HUES64 (cell line): ENCODE measurements at regions not wholly inside any gene's neighbourhood (a gene's known extent, or its start where the extent isn't known, plus 50 kb on each side); places are given as distances from the start of the nearest gene placed in this dataset.

ENCODE experiments used
- H3K27ac ChIP-seq: 2 replicates; pipeline ENCODE4 v1.7.0; 2013; ENCODE audit warnings: low read depth, low read length, inconsistent platforms
- H3K27me3 ChIP-seq: 2 replicates; pipeline ENCODE4 v1.6.1; 2013; ENCODE audit warnings: mild to moderate bottlenecking, low read length; ENCODE audit not compliant: insufficient read depth
- H3K36me3 ChIP-seq: 2 replicates; pipeline ENCODE4 v1.6.1; 2013; ENCODE audit warnings: mild to moderate bottlenecking, low read length; ENCODE audit not compliant: insufficient read depth
- H3K4me1 ChIP-seq: 2 replicates; pipeline ENCODE4 v1.6.1; 2013; ENCODE audit warnings: mild to moderate bottlenecking, low read length, moderate library complexity; ENCODE audit not compliant: insufficient read depth
- H3K4me3 ChIP-seq: 2 replicates; pipeline ENCODE4 v1.5.1; 2013; ENCODE audit warnings: mild to moderate bottlenecking, low read length, moderate library complexity
- H3K9ac ChIP-seq: 2 replicates; pipeline ENCODE4 v1.6.1; 2013; ENCODE audit warnings: mild to moderate bottlenecking, low read depth, low read length
- H3K9me3 ChIP-seq: 2 replicates; pipeline ENCODE4 v1.6.1; 2013; ENCODE audit warnings: low read depth, low read length; ENCODE audit not compliant: insufficient read depth
- WGBS: fragments of 150-250, 120-280 bp; methylation state at CpG from one replicate; pipeline ENCODE4 v1.1.7; 2013; ENCODE audit warnings: missing lambda C conversion rate; 5-methylcytosine and 5-hydroxymethylcytosine counted together

DNA sequence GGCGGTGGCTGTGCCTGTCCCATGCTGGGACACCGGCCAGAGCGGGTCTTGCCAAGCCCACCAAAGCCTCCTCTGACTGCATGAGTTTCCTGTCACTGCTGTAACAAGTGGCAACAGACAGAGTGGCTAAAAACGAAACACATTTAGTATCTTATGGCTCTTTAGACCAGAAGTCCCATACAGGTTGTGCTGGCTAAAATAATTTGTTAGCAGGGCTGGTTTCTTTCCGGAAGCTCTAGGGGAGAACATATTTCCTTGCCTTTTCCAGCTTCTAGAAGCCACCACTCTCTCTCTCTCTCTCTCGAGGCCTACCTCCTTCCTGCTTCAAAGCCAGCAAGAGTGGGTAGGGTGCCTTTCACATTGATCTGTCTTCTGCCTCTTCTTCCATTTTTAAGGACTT lies 171.6 kb upstream of the PLPP4 start:
- WGBS = 94% methylated on average over 6 of the region's 6 CpGs
- H3K9ac ChIP-seq = no peak overlapping the region

DNA sequence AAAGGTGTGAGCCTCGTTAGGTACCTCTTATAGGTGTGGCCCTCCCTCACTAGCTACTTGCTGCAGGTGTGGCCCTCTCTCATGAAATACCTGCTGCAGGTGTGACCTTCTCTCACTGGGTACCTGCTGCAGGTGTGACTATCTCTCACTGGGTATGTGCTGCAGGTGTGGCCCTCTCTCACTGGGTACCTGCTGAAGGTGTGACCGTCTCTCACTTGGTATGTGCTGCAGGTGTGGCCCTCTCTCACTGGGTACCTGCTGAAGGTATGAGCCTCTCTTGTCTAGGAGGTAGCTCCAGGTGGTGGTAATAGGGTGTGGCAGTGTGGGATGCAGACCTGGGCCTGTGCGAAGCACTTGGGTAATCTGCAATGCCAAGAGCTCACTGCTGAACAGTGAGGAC lies 170.7 kb upstream of the PLPP4 start:
- H3K9ac ChIP-seq = no peak overlapping the region
- no peaks in the 10 kb centered on the region for H3K36me3 ChIP-seq
- H3K27ac ChIP-seq = no peak overlapping the region
- H3K4me3 ChIP-seq = no peak overlapping the region
- H3K4me1 ChIP-seq = no peaks in the 10 kb centered on the region
- no peaks in the 10 kb centered on the region for H3K9me3 ChIP-seq
- WGBS = 100% methylated on average over 3 of the region's 3 CpGs
- H3K27me3 ChIP-seq = no peaks in the 10 kb centered on the region

More for the DNA sequence above, 171.6 kb upstream of the PLPP4 start:
- Histone ChIP-seq H3K36me3 (no peaks in the 10 kb centered on the region), H3K9me3 (no peaks in the 10 kb centered on the region), H3K4me1 (no peaks in the 10 kb centered on the region), H3K27me3 (no peaks in the 10 kb centered on the region), H3K4me3 (no peak overlapping the region), H3K27ac (no peak overlapping the region)

DNA sequence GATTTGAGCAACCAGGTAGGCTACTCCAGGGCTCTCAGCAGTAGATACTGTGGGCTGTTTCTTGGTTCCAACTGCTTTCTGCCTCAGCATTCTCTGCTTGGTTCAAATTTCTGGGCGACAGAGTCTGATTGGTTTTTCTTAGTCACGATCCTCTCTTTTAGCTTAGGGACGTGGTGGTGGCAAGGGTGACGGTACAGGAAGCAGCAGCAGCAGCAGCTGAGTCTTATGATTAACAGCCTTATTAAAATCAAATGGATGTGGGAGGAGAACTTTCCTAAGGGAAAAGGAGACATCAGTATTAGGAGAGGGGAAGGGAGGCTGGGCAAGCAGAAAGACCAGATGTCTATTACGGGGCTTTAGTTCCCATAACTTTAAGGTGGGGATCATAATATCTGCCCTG lies 156.5 kb upstream of the PLPP4 start:
- Histone ChIP-seq H3K9me3 (no peaks in the 10 kb centered on the region), H3K4me1 (no peaks in the 10 kb centered on the region), H3K27ac (no peak overlapping the region), H3K36me3 (no peaks in the 10 kb centered on the region), H3K9ac (no peak overlapping the region), H3K27me3 (no peaks in the 10 kb centered on the region), H3K4me3 (no peak overlapping the region)
- 95% methylated on average over 5 of the region's 5 CpGs for WGBS

DNA sequence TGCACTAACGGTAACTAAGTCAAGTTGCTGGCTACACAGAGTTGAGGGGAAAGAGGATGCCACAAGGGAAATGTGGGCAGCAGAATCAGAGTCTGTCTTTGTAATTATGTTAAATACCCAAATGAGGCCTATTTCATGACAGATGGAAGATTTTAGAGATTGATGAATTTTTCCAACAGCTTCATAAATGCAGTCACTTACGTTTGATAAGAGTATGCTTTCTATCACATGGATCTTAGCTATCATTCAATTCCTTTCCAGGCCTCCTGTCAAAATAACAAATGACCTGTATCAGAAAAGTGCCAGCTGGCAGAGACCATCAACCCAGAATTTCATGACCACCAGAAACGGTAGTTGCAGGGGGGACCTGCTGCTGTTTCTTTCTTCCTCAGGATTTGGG lies 148.4 kb upstream of the PLPP4 start:
- Histone ChIP-seq H3K9ac (no peak overlapping the region), H3K4me1 (no peaks in the 10 kb centered on the region)

DNA sequence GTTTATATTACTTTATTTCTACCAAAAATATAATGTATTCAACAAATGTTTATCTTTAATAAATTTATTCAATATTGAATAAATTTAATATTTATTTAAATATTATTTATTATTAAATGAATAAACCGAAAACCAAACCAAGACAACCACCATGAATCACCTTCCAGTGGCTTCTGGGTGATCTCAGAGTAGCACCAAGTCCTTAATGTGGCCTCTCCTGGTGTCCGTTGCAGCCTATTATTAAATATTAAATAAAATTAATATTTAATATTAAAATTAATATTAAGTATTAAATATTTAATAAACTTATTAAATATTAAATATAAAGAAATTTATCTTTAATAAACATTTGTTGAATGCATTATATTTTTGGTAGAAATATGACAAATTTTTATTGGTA lies 143.3 kb upstream of the PLPP4 start:
- WGBS = 100% methylated on average over 1 of the region's 2 CpGs
- no peaks in the 10 kb centered on the region for H3K4me1 ChIP-seq

More for the DNA sequence above, 148.4 kb upstream of the PLPP4 start:
- Histone ChIP-seq H3K36me3 (no peaks in the 10 kb centered on the region), H3K4me3 (no peak overlapping the region), H3K27me3 (no peaks in the 10 kb centered on the region), H3K27ac (no peak overlapping the region), H3K9me3 (no peaks in the 10 kb centered on the region)
- WGBS = 92% methylated on average over 3 of the region's 3 CpGs

DNA sequence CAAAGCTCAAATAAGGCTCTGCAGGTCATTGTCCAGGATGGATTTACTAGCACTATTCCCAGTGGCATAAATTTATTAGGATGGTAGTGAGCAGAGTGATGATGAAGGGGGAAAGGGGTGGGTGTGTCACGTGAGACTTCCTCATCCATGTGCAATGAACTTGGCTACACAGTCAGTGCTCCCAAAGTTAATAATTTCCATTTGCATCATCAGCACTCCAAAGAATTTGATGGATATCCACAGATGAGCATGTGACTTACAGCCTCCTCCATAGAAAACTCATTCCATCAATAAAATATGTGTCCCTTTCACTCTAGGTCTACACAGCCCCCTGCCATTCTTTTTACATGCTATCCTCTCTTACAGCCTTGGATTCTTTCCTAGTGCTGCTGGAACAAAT lies 142.6 kb upstream of the PLPP4 start:
- WGBS = 100% methylated on average over 1 of the region's 1 CpG
- Histone ChIP-seq H3K27ac (no peak overlapping the region), H3K9me3 (no peaks in the 10 kb centered on the region), H3K4me1 (no peaks in the 10 kb centered on the region), H3K36me3 (no peaks in the 10 kb centered on the region), H3K4me3 (no peak overlapping the region), H3K9ac (no peak overlapping the region), H3K27me3 (no peaks in the 10 kb centered on the region)

More for the DNA sequence above, 143.3 kb upstream of the PLPP4 start:
- no peaks in the 10 kb centered on the region for H3K9me3 ChIP-seq
- no peak overlapping the region for H3K9ac ChIP-seq
- H3K36me3 ChIP-seq = no peaks in the 10 kb centered on the region
- H3K27me3 ChIP-seq = no peaks in the 10 kb centered on the region
- H3K4me3 ChIP-seq = no peak overlapping the region
- H3K27ac ChIP-seq = no peak overlapping the region

DNA sequence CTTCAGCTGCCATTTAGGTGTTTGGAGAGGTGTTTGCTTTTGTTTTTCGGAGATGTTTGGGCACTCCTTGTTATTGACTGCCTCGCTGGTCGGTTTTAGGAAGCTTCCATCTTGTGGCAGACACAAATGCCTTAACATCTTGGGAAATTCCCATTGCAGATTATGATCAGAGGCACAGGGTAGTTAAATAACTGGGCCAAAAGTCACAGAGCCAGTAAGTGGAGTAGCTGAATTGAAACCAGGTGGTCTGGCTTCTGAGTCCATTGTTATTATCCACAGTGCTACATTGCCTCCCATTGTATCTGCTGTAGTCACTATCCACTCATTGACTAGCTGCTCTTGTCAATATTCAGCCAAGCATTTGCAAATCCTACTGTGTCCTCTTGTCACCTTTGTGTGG lies 138.2 kb upstream of the PLPP4 start:
- Histone ChIP-seq H3K4me3 (no peak overlapping the region), H3K4me1 (no peaks in the 10 kb centered on the region), H3K36me3 (no peaks in the 10 kb centered on the region), H3K9me3 (no peaks in the 10 kb centered on the region), H3K9ac (no peak overlapping the region), H3K27me3 (no peaks in the 10 kb centered on the region), H3K27ac (no peak overlapping the region)
- 92% methylated on average over 3 of the region's 3 CpGs for WGBS

DNA sequence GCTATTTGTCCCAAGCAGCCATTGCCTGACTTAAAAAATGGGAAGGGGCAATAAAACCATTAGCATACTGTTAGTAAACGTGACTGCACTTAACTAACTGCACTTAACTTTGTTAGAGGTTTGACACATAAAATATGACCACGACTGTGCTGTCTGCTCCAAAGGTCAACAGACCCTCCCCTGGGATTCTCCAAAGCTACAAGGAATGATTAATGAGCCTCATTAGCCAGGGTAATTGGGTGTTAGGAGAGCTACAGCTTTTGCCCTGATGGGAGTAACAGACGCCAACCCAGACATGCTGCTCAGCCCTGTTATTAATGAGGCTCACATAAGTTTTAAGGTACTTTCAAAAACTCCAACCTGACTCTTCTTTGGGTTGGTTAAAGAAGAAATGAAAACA lies 129.4 kb upstream of the PLPP4 start:
- Histone ChIP-seq H3K27ac (no peak overlapping the region), H3K27me3 (no peaks in the 10 kb centered on the region), H3K9me3 (no peaks in the 10 kb centered on the region), H3K36me3 (no peaks in the 10 kb centered on the region), H3K4me1 (no peaks in the 10 kb centered on the region), H3K4me3 (no peak overlapping the region), H3K9ac (no peak overlapping the region)
- 88% methylated on average over 3 of the region's 3 CpGs for WGBS

DNA sequence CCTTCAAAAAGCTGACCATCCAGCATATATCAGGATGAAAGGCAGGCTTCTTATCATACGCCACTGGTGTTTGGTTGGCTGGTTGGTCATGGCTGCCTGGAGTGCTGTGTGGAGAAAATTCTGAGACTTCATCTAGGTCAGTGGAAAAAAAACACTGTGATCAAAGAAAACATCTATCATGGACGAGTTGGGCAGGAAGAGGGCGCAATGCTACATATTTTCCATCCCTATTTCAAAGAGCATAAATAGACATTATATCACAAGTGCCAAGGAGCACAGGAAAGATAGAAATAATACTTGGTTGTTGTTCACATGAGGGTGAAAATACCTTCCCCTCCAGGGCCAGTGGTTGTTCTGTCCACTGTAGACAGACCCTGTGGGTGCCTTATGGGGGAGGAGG lies 128.4 kb upstream of the PLPP4 start:
- Histone ChIP-seq H3K4me1 (no peaks in the 10 kb centered on the region), H3K27me3 (no peaks in the 10 kb centered on the region), H3K9ac (no peak overlapping the region), H3K9me3 (no peaks in the 10 kb centered on the region), H3K4me3 (no peak overlapping the region), H3K36me3 (no peaks in the 10 kb centered on the region), H3K27ac (no peak overlapping the region)
- 93% methylated on average over 3 of the region's 3 CpGs for WGBS

DNA sequence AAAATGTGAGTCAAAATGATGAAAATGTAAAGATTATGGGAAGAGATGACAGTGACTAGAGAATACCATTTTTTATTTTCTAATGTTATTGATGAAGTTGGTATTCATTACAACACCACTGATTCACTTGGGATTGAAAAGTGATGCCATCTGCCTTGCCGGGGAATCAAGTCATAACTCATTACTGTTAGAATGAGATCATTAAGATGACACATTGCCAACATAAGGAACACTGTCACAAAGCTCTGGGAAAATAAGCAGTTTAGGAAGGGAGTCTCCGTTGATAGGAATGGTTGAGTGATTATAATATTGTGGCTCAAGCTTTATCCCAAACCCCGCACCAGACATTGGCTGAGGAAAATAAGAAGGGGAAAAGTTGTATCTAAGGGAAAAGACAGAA lies 121.5 kb upstream of the PLPP4 start:
- Histone ChIP-seq H3K36me3 (no peaks in the 10 kb centered on the region), H3K4me1 (peaks cover 3% of the 10 kb centered on the region; the same call in 1 of the 2 replicates), H3K9ac (no peak overlapping the region), H3K9me3 (no peaks in the 10 kb centered on the region), H3K27me3 (no peaks in the 10 kb centered on the region), H3K4me3 (no peak overlapping the region), H3K27ac (no peak overlapping the region)
- 93% methylated on average over 3 of the region's 3 CpGs for WGBS

DNA sequence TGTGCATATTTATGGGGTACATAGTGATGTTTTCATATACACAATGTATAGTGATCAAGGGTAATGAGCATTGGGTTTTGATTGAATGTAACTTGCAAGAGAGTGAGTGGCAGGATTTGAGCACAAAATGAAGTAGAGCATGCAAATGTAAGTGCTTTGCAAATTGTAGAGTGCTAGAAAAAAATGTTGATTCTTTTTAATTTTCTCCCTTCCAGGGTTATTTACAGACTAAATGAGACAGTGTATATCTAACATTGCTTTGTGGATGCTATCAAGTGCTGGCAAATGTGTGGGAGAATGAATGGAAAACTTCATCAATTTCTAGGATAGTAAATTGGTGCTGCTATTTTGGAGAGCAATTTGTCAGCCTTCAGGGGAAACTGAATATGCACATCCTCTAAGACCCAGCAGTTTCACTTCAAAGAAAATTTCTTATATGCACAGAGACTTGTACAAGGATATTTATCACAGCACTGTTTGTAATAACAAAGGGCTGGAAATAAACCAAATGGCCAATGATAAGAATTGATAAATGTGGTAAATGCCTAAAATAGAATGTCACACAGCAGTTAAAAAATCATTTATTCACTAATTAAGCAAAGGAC lies 120.6 kb upstream of the PLPP4 start:
- Histone ChIP-seq H3K9ac (no peak overlapping the region), H3K27ac (no peak overlapping the region), H3K4me1 (peaks cover 3% of the 10 kb centered on the region; the same call in 1 of the 2 replicates)

DNA sequence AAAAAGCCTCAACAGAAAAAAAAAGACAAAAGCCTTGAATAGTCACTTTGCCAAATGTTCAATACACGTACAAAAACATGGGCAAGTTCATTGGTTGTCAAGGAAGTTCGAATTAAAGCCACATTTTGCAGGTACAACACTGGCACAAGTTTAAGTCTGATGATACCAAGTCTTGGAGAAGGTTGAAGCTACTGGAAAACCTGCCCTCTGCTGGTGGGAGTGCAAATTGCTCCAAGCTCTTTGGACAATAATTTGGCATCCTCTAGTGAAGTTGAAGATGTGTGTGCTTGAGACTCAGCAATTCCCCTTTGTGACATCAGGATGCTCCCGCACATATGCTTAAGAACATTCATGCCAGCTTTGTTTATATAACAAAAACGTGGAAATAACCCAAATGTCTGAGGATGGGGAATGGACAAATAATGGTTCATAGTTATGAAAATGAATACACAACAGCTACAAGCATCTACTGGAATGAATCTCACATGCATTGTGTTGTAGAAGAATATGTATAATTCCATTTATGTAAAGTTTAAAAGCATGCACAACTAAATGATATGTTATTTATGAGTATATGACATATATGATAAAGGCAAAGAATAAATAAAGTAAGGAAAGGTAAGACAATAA lies 120.0 kb upstream of the PLPP4 start:
- Histone ChIP-seq H3K36me3 (no peaks in the 10 kb centered on the region), H3K27ac (no peak overlapping the region), H3K27me3 (no peaks in the 10 kb centered on the region), H3K9ac (no peak overlapping the region), H3K9me3 (no peaks in the 10 kb centered on the region), H3K4me3 (no peak overlapping the region), H3K4me1 (peaks cover 5% of the 10 kb centered on the region)
- 20% methylated on average over 3 of the region's 4 CpGs for WGBS

More for the DNA sequence above, 120.6 kb upstream of the PLPP4 start:
- Histone ChIP-seq H3K36me3 (no peaks in the 10 kb centered on the region), H3K27me3 (no peaks in the 10 kb centered on the region), H3K4me3 (no peak overlapping the region), H3K9me3 (no peaks in the 10 kb centered on the region)
